CD4-positive, alpha-beta T cell treated with Interleukin-15 for 4 hours (primary cell): ENCODE measurements at regions not wholly inside any gene's neighbourhood (a gene's known extent, or its start where the extent isn't known, plus 50 kb on each side); places are given as distances from the start of the nearest gene placed in this dataset.

ENCODE experiments used
- DNase-seq: peaks from one replicate; pipeline ENCODE4 v3.0.0-alpha.2; 2020; ENCODE audit warnings: low spot score

DNA sequence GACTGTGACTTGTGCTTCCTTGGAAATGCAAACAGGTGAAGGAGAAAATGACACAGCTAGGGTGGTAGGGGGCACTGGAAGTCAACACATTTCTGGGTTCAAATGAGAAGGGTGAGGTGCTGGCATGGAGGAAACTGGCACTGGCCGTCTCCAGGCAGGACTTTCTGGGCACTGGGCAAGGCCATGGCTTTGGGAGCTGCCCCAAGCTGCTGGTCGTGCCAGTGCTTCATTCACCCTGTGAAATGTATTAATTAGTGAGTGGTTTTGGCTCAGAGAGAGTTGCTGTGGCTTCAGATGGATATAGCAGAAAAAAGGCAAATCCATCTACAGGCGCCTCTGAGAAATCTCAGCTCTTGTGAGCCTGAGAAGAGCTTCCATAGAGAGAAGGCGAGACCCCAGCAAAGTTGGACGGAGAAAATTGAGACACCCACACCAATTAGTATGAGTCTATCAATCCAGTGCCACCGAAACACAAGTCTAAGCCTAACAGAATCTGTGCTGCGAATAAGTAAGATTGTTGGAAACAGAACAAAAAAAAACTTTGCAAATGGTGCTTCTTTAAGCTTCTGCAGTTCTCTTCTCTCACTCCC, 202.1 kb upstream of the TNP1 start:
- DNase-seq = no peak

DNA sequence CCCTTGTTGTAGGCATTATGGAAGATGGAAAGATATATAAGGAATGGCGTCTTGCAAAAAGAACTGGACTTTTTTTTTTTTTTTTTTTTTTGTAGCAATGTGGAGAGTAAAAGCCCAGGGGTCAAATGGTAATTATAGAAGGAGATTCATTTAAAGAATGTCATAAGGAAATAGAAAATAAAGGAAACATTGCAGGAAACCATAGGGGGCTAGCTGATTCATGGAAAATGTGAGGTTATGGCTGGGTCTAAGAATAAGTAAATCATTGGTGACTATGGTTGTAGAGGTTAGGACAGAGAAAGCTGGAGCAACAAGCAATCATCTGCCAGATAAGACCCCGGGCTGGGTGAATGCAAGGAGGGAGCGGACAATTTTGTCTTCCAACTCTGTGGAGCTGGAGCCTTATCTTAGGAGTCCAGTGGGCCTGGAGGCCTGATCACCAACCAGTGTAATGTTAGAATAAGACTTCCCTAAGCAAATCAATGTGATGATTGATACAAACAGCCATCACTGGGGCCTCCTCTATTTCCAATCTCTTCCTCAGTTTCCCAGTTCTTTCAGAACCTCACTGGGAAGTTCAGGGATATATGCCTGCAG, 201.2 kb upstream of the TNP1 start:
- no peak for DNase-seq

DNA sequence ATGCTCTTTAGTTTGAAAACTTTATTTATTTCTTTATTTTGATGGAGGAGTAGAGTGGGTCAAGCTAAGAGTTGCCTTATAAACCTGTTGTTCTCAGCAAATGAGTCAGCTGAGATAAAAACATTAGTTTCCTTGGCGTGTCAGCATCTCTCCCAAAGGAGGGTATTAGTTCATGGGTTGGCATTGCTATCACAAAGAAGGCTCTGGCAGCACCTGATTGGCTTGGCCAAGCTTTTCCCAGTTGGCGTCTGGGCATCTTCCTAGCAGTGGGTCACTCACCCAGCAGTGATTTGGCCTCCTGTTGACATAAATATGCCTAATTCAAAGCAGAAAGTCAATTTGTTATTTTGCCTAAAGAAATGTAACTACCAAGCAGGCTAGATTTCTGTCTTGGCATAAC, 200.7 kb upstream of the TNP1 start:
- no peak for DNase-seq

DNA sequence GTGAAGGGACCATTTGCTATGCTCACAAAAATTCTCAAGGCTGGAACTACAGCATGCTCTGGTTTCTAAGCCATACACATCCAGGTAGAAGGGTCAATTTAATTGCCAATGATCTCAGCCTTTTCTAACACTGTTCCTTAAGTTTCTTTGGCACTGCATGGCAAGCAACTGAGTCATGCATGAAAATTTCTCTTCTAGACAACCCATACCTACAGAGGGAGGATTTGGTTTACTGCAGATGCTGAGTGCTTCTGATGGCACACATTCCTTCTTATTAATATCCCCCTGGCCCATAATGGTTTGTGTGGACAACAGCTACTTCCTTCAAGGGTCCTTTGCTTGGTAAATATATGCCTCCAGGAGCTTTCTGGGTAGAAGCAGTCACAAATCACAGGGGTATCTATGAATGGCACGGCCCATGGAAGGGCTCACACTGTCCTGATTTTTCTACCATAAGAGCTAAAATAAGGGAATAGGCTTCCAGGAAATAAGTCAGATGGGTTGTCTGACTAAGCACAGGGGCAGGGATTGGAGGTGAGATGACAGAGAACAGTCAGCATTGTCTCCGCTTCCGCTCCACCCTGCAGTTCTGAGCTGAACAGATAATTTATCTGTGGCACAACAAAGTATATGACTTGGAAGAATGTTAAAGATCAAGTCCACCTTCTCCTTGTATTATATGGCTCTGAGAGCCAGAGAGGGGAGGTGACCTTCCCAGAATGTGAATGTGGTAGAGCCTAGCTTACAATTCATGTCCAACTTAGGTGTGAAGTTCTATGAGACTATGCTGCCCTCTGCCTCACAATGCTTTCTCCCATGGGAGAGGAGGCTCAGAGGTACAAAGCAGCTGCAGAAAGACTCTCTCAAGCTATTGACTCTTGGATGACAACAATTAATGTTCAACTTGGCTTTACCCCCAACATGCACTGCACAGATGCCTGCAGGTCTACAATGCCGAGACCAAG, 199.2 kb upstream of the TNP1 start:
- no peak for DNase-seq

DNA sequence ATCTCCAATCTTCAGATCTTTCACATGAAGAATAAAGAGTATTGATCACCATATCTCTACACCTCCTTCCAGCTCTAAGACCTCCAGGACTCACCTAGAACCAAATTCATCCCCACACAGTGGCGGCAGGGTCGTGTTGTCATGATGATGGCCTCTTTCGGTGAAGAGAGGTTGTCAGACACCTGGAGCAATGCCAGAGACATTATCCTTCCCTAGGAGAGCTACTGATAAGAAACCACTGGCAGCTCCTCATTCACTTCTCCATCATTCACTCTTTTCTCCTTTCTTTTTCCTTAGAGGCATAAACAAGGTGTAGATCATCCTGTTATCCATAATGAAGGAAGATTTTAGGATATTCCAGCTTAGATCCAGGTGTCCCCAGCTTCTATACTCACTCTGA, 197.9 kb upstream of the TNP1 start:
- no peak for DNase-seq

DNA sequence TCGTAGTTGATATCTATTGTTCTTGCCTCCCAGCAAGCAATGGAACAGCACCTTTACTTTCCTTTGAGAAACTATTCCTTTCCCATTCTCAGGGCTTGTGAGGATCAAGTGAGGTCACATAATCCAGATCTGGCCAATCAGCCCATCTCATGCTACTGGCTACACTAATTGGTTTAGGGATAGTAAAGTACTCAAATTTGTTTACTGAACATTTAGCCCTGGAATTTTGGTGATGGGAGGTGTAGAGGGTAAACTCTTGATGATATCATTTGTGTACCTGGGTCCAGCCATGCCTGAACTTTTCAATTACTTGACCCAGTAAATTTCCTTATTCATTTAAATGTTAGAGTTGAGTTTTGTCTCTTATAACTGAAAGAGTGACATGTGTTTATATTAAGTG, 195.8 kb upstream of the TNP1 start:
- no peak for DNase-seq

DNA sequence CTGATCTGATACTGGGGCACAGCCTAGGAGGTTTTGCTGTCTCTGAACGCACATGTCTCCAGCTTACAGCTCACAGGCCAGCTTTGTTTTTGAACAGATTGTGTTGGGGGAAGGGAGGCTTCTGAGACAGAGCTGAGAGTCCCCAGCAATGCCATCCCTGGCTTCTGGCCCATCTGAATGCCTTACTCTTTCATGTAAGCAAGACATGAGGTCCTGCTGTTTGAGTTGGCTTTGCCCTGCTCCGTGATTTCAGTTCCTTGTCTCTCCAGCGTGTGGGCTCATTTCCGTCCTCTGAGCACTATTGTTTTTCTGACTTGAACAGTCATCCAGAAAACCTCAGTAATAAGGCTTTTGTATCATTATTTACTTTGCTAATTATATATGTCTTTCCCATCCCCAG, 194.9 kb upstream of the TNP1 start:
- no peak for DNase-seq

DNA sequence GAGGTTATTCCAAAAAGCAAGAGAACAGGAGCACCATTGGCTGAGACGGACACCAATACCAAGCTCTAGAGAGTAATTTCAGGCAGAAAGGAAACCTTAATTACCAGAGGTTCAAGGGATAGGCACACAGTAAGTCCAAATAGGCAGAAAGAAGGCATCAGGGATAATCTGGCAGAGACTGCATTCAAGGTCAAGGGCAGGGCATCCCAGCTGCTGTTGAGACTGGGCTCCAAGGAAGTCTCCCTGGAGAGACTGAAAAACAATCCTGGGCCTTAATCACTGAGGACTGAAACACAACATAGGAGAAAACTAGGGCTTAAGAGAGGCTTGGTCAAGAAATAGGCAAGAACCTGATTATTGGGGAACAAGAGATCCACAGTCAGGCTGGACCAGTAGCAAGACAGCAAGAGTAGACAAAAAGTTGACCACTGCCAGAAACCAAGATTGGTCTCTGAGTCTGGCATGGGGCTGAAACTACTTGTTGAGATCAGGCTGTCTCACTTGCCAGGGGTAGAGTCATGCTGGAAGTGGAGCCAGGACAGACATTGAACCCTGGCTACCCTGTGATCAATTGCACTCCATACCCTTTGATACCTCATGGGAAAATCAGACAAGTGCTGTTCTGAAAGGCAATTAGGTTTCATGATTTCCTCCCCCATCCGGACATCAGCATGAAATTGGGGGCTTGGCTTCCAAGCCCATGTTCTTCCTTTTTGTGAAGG, 193.2 kb upstream of the TNP1 start:
- no peak for DNase-seq

DNA sequence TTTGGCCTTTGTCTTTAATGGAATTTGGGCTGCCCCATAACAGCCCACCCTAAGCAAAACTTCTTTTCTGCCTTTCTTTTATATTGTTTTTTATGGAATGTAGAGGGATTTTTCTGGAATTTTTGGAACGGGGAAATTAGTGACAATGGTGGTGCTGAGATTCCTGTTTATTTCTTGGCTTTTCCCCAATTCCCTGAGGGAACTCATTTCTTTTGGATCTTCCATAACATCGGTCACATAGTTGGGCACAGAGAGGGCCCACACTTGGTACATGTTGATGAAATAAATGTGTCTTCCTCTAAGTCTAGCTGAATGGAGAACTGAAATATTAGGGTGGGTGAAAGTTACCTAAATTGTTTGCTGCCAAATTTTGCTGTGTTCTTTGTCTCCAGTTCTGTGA, 191.6 kb upstream of the TNP1 start:
- no peak for DNase-seq

DNA sequence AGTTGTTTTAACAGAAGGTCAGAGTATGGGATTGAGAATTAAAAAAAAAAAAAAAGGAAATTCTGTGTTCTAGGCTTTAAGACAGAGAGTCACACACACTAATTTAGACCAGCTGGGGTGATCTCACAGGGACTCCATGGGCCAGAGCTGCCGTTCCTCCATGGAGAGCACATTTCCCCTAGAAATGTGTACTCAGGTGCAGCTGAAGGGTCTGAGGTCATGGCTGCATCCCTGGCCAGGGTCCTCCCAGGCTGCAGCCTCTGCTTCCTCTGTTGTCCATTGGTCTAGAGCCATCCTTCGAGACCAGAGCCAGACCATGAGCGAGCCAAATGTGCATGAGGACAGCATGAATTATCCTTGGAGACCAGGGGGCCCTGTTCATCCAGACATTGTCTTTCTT, 190.1 kb upstream of the TNP1 start:
- no peak for DNase-seq

DNA sequence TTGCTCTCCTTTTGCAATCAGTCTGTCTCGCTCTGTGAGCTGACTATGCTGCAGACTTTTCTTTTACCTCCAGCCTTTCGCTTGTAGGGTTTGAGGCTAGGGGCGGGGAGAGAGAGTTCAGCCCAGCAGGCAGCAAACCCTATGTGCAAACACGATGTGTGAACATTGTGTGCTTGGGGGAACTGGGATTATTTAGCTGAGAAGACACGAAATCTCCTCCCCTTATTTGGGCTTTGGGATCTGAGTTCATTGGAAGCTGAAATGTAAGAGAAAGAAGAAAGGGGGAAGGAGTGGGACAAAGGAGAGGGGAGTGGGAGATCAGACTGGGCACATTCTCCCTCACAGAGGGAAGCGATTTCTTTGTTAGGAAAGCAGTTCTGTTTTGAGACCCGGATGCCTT, 189.6 kb upstream of the TNP1 start:
- no peak for DNase-seq

DNA sequence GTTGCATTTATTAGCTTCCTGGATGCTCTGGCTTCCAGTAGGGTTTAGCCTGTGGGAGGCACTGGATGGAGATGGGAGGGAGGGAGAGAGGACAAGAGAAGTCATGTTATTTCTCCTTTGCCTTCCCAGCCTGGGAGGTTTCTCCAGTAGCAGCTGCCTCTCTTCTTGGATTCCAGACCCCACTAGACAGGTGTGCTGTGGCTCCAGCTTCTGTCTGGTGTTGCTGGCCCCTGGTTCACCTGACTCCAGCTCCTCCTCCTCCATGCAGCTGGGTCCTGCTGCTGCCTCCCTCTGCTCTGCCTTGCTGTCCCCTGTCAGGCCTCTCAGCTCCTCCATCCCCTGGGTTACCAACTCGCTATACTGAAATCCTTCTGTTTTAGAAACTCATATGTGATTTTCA, 188.9 kb upstream of the TNP1 start:
- DNase-seq = no peak

DNA sequence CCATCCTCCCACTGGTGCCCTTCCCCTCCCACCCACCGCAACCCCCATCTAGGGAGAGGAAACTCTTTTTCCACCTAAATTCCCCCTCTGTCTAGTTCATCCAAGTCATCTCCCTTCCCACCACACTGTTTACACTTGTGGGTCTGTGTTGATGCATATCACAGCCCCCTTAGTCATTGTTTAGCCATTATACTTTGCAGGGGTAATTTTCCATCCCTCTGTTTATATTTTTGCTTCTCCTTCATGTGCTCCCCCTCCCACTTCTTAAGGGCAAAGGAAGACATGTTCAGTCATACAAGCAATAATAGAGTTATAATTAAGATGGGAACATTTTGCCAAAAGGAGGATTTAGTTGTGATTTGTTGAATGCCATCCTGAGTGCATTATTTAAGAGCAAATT, 187.8 kb upstream of the TNP1 start:
- DNase-seq = no peak

DNA sequence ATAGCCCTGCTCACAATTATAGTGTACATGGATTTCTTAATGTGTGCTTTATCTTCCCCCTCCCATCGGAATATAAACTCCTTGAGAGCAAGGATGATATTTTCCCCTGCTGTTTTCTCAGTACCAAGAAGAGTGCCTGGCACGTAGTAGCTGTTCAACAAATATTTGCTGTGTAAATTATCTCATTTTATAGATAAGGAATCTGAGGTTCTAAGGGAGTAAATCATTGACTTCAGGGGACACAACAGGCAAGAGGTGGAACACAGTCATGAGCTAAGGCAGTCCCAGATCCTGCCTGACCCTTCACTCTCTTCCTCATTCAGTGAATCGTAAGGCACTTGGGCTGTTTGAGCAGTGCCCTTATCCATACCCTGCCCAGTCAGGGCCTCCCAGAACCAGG, 187.3 kb upstream of the TNP1 start:
- no peak for DNase-seq

DNA sequence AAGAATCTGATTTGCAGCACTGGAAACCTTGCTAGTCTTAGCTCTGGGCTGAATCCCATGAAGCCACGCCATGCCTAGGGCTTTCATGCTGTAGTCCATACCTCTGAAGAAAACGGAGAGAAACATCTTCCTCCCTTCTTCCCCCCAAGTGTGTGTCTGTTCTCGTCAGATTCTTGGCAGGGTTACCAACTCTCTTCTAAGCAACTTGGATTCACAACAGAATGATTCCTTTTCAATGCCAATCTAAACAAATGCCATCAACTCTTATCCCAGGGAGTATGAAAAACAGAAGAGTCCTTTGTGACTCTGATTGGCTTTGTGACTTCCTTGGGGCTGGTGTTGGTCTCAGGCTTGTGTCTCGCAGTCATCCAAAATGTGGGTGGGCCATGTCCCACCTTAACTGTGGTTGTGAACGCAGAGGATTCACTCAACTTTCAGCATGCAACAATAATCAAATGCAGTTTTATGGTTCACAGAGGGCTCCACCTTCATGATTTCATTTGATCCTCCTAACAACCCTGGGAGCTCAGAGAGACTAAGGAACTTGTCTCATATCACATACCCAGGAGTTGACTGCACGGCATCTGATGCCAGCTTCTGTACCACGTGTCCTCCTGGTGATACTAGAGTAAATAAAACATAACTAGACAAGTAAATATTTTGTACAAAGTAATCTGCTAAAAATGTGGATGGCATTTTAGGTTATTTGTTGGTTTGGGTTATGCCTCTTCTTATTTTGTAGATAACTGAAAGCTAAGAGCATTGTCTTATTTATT, 186.0 kb upstream of the TNP1 start:
- no peak for DNase-seq

DNA sequence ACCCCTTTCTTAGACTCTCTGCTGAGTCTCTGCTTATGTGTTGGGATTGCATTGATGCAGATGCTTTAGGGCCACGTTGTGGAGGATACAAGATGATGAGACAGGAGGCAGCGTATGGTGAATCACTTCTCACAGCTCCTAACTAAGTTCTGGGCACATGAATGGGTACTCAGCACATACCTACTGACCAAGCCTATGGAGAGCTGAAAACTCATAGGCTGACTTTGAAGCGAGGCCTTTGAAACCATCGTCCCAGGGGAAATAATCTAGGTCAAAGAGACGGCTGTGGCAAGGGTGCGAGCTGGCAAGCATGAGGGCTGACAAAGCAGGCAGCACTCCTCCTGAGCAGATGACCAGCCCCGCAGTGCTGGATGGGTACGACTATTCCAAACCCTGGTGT, 180.2 kb upstream of the TNP1 start:
- no peak for DNase-seq

DNA sequence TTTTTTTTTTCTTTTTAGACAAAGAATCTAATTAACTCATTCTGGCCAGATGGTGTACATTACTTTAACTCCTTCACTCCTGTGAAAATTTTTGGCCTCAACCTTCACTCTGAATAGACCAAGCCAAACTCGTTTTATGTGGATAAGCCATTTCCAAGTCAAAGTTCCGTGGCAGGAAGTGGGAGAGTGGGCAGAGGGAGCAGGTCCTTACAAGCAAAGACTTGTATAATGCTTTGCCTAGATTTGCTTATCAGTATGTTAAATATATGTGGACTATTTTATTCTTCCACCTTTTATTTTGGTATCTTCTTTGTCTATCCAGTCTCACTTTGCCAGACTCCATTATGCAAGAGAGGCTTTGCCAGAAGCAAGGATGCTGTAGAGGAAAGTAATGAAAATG, 178.1 kb upstream of the TNP1 start:
- DNase-seq = no peak

DNA sequence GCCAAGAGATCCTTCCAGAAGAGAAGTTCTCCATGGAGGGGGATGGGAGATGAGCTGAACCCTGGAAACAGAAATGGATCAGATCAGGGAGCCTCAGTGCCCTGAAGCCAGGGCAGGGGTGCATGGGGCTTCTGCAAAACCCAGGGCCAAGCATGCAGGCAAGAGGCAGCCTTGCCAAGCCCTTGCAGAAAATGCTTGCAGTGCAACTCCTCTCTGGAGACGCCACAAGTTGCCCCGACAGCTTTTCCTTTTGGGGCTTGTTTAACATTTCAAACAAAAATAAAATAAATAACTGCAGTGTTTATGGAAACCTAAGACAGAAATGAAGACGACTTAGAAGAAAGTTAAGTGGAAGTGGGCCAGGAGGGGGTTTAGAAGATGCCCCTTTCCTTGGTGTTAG, 177.5 kb upstream of the TNP1 start:
- DNase-seq = no peak

DNA sequence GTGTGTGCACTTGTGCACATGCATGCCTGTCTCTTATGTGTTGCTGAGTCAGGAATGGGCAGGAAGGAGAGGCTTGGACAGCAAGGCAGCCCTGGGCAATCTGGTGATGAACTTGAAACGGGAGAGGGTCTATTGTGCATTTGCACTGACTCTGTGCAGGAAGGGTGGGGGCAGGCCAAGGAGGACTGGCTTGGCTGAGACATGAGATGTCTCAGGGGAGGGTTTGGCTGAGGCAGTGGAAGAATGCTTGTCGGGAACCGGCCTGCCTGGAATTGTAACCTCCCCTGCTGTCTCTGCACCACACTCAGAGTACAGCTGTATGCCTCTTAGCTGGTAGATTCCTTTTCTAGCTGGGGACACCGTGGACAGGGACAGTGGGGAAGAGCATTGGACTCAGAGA, 176.1 kb upstream of the TNP1 start:
- DNase-seq = no peak

DNA sequence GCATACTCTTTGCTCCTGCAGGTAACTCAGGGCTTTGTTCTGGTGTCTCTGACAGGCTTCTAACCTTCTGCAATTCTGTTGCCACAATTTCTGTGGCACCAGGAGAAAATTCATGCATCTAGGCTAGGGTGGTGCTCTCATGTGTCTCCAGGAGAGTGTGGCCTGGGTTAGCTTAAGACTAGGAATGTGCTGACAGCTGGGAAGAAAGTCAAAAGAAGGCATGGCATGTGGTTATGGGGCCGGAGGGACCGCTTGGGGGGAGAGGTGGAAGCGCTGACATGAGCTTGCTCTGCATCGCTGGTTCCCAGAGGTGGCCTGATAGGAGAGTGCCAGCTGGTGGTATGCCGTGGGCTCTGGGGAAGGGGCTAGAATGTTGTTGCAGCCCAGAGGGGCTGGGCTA, 173.3 kb upstream of the TNP1 start:
- DNase-seq = no peak

DNA sequence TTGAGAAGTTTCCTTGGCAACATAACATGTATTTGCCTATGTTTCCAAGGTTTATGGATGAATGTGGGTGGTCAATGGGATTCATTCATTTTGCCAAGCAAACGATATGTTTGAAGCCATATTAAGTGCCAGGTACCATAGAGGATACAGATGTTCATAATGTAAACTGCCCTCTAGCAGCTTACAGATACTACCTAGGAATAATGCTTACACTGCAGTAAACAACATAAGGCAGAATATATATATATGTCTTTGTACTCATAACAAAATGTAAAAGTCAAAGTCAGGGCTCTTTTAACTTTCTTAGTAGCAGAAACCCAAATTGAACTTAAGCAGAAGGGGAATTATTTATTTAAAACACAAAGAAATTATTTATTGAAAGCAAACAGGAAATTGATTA, 171.6 kb upstream of the TNP1 start:
- no peak for DNase-seq

DNA sequence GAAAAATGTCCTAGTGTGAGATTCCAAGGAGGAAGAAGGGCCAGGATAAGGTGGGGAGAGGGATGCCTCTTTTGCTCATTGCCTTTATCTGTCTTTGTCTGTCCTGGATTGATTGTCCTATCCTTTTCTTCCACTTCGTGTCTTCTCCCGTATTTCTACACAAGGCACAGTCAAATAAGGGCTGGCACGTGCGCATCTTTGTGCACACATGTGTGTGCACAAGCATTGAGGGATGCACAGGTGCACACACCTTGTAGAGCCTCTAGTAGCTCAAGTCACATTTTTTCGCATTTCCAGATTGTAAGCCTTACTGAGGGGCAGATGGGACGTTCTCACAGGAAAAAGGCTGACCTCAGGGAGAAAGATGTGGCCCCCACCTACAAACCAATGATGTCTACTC, 170.2 kb upstream of the TNP1 start:
- no peak for DNase-seq
